ENCODE measurements at regions not wholly inside any gene's neighbourhood (a gene's known extent, or its start where the extent isn't known, plus 50 kb on each side); places are given as distances from the start of the nearest gene placed in this dataset.

DNA sequence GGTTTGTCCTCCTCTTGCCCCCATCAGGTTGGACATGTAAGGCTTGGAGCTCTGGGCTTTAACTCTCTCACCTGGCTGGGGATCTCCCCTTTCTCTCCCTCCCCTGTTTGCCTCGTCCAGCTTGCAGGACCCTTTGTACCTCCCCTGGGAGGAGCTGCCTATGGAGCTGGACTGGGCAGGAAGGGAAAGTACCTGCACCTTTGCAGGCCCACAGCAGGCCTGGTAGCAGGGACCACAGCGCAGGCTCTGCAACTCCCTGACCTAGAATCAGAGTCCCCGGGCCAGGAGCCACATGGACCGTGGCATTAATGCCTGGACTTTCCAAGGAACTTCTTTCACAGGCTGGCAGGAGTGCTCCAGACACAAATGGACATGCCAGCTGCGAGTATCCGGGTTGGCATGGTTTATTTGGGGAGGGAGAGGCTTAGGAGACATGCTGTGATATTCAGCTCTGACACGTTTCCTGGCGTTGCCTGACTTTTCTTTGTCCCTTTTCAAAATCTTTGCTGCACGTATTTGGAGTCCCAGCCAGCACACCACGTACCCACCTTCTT, 268.5 kb upstream of the EXOC2 start:
- DNase-seq (ENCODE audit: low read depth) = no peak
- no peak overlapping the region for H3K4me3 ChIP-seq (ENCODE audit: control insufficient read depth, low read depth, low read length)
- TF ChIP-seq CTCF (IDR thresholded peaks at IDR 0.05; ENCODE audit: control insufficient read depth, insufficient read depth, low read depth, low read length, missing control alignments) = no peak

DNA sequence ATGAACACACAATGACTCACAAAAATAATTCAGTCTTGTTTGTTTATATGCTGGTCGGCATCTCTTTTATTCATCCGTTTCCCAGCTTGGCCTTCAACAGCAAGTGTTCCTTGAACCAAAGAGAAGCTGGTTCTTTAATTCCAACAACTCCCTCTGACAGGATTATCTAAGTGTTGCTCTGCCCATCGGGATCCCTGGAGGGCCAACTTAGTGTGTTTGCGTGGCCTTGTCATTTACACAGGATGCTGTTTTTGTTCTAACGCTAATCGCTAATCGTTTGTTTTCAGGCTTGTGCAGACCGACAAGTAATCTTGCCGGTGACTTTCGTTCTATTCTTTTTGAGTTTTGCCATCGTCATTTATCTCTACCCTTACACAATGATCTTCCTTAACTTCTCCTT, 267.4 kb upstream of the EXOC2 start:
- no peak for TF ChIP-seq CTCF (IDR thresholded peaks at IDR 0.05; ENCODE audit: control insufficient read depth, insufficient read depth, low read depth, low read length, missing control alignments)
- no peak for DNase-seq (ENCODE audit: low read depth)
- H3K4me3 ChIP-seq (ENCODE audit: control insufficient read depth, low read depth, low read length) = no peak overlapping the region

- no peak overlapping the region for H3K4me3 ChIP-seq (ENCODE audit: control insufficient read depth, low read depth, low read length)
- DNase-seq (ENCODE audit: low read depth) = peak; percentile 68
- no peak for TF ChIP-seq CTCF (IDR thresholded peaks at IDR 0.05; ENCODE audit: control insufficient read depth, insufficient read depth, low read depth, low read length, missing control alignments)
These were observed 265.5 kb upstream of the EXOC2 start for GRCh38 chr6:958488-958887.

DNA sequence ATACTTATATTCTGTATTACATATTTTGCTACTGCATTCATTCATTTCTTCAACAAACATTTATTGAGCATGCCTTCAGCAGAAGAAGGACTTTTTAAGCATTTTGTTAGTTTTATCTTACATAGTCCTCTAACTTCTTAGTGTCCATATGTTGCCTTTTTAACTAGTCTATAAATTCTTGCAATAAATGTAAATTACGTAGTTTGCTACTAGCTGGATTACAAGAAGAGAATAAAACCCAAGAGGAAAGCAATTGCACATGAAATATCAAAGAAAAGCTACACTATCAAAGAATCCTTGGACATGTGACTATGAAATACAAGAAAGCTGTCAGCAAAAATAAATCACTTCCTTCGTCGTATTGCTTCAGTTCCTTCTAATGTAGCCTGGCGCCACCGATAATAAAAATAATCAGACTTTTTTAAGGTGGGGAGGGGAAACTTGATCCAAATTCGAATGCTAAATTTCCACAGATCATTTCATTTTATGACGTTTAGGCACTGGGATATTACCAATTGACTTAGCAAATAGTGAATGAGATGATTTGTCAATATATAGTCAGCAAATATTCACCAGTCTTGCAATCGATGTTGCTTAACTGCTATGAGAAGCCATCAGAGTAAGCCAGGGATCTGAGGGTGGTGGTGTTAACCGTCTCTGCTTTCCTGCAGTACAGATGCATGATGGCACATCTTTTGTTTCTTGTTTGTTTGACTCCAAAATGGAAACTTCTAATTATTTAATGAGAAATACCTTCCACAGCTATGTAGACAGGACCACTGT, 258.7 kb upstream of the EXOC2 start:
- no peak for TF ChIP-seq CTCF (IDR thresholded peaks at IDR 0.05; ENCODE audit: control insufficient read depth, insufficient read depth, low read depth, low read length, missing control alignments)
- DNase-seq (ENCODE audit: low read depth) = no peak
- no peak overlapping the region for H3K4me3 ChIP-seq (ENCODE audit: control insufficient read depth, low read depth, low read length)

- TF ChIP-seq CTCF (IDR thresholded peaks at IDR 0.05; ENCODE audit: control insufficient read depth, insufficient read depth, low read depth, low read length, missing control alignments) = no peak
- no peak overlapping the region for H3K4me3 ChIP-seq (ENCODE audit: control insufficient read depth, low read depth, low read length)
- DNase-seq (ENCODE audit: low read depth) = no peak
These were observed 254.4 kb upstream of the EXOC2 start for GRCh38 chr6:947235-947934.

- no peak for TF ChIP-seq CTCF (IDR thresholded peaks at IDR 0.05; ENCODE audit: control insufficient read depth, insufficient read depth, low read depth, low read length, missing control alignments)
- DNase-seq (ENCODE audit: low read depth) = no peak
- no peak overlapping the region for H3K4me3 ChIP-seq (ENCODE audit: control insufficient read depth, low read depth, low read length)
These were observed 253.6 kb upstream of the EXOC2 start for GRCh38 chr6:946546-946945.
